ENCODE measurements at regions not wholly inside any gene's neighbourhood (a gene's known extent, or its start where the extent isn't known, plus 50 kb on each side); places are given as distances from the start of the nearest gene placed in this dataset.

- no peak for DNase-seq (ENCODE audit: low spot score)
Observed at GRCh38 chr2:156695595-156695994, 259.4 kb downstream of the GPD2 start.

- DNase-seq (ENCODE audit: low spot score) = no peak
Observed at GRCh38 chr2:156697906-156698305, 261.7 kb downstream of the GPD2 start.

GRCh38 chr2:156700681-156701080, 264.5 kb downstream of the GPD2 start:
- no peak for DNase-seq (ENCODE audit: low spot score)

GRCh38 chr2:156702541-156702940, 266.4 kb downstream of the GPD2 start:
- DNase-seq (ENCODE audit: low spot score) = no peak

GRCh38 chr2:156703642-156704041, 267.5 kb downstream of the GPD2 start:
- no peak for DNase-seq (ENCODE audit: low spot score)

DNA sequence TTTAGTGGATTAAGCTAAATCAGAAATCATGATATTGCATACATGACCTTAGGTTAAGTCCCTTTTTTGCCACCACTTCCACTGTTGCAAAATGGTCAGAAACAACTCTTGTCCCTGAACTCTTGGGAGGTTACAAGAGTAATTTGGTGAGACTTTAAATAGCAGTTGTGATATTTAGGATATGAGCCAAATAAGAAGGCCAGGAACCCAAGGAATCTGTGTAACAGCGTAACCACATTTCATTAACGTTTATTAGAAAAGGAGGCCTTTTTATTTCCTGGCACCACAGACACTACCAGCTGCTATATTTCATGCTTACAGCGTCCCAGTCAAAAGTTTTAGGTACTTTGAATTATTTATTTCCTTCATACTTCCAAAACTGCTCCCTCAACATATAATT, 268.0 kb downstream of the GPD2 start:
- no peak for DNase-seq (ENCODE audit: low spot score)

GRCh38 chr2:156704617-156705016, 268.4 kb downstream of the GPD2 start:
- DNase-seq (ENCODE audit: low spot score) = no peak

DNA sequence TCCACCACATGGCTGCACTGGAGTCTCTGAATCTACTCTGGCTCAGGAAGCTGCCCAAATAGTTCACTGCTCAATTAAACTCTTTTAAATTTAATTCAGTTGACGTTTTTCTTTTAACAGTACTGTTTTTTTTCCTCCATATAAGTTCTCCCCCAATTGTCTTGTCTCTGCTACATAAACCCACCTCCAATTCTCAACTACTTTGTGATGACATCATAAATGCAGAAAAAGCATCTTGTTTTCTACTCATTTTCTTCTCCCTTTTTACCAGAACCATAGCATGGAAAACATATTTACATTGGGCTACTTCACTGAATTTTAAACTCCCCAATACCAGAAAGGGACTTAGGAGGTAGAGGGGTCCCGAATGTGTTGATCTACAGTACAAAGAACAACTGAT, 270.4 kb downstream of the GPD2 start:
- DNase-seq (ENCODE audit: low spot score) = no peak

DNA sequence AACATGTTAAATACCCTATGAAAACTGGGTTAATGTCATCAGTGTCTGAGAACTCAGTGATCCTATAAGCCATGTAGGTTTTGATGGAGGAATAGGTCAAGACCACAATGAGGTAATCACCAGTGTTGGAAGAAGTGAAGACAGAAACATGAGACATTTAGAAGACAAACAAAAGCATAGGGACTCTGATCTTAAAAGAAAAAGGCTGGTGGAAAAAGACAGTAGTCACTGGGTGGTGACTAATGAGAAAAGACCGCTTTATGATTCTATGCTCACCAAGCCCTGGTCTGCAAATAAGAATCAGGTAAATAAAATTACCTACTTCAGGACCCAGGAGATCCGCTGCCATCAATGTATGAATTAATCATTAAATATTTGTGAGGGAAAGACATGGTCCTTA, 271.9 kb downstream of the GPD2 start:
- DNase-seq (ENCODE audit: low spot score) = no peak

DNA sequence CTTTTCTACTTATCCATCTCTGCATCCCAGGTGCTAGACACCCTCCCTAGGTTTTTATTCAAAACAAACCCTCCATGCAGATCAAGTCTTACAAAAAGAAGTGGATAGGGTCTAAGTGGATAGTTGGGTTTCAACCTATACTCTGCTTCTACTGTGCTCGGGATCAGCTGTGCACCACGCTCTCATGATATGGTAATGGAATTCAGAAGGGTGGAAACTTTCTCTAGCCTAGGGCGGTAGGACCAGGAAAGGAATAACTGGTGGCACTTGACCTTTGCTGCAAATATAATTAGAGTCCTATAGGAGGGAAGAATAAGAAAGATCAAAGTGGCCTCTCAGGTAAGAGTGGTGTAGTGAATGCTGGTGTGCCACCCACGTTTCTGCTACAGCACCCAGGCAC, 272.9 kb downstream of the GPD2 start:
- DNase-seq (ENCODE audit: low spot score) = no peak

DNA sequence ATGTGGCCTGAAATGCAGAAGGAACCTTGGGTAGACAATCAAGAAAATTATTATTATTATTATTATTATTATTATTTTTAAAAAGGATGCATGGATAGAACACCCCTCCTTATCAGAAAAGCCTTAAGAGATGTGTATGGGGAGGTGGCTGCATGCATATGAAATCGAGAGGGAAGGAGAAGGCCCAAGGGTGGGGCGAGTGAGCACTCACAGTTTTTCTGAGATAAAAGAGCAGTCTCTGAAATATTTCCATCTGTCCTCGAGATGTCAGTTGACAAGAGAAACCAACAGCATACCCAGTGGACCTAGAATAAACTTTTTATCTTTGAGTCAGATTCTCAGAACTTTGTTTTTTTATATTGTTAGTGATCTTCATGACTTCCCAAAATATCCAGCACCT, 282.9 kb downstream of the GPD2 start:
- DNase-seq (ENCODE audit: low spot score) = no peak

- no peak for DNase-seq (ENCODE audit: low spot score)
Observed at GRCh38 chr2:156727867-156728266, 291.7 kb downstream of the GPD2 start.

GRCh38 chr2:156728328-156728727, 292.1 kb downstream of the GPD2 start:
- no peak for DNase-seq (ENCODE audit: low spot score)

DNA sequence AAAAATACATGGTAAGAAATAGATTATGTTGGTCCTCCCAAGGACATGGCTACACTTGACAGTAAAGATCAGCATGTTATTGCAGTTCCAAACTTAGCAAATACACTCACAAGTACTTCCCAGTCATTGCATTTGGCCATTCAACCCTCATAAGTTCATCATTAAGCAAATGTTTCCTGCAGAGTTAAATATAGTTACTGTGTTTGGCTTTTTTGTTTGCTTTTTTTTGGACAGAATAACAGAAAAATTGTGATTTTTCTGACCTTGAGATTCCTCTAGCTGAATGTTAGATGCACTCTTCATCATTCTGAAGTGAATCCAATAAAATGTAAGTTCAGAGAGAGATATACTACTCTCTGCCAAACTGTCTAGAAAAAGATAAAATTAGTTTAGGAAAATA, 295.3 kb downstream of the GPD2 start:
- no peak for DNase-seq (ENCODE audit: low spot score)

- no peak for DNase-seq (ENCODE audit: low spot score)
Observed at GRCh38 chr2:156736950-156737349, 300.8 kb downstream of the GPD2 start.

GRCh38 chr2:156739301-156739700, 303.1 kb downstream of the GPD2 start:
- DNase-seq (ENCODE audit: low spot score) = no peak

- DNase-seq (ENCODE audit: low spot score) = no peak
Observed at GRCh38 chr2:156745619-156746018, 309.4 kb downstream of the GPD2 start.

GRCh38 chr2:156748221-156748620, 312.0 kb downstream of the GPD2 start:
- DNase-seq (ENCODE audit: low spot score) = no peak

DNA sequence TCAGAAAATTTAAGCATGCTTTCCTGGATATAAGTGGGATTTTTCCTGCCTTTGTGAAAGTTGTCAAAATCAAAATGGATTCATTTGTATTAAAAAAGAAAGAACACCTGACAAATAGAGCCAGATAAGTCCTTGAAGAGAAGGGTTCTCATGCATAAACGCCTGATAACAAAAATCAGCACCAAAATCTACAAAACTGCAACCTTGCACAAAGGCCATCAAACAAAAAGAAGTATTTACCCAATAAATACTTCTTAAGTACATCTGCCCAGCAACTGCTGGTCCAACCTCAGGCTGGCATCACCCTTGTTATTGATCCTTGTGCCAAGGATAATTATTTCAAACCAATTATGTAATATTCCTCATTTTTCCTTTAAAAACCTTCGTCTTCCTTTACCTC, 315.9 kb downstream of the GPD2 start:
- DNase-seq (ENCODE audit: low spot score) = no peak

- DNase-seq (ENCODE audit: low spot score) = no peak
Observed at GRCh38 chr2:156753766-156754165, 317.6 kb downstream of the GPD2 start.

GRCh38 chr2:156756516-156756915, 320.3 kb downstream of the GPD2 start:
- no peak for DNase-seq (ENCODE audit: low spot score)

GRCh38 chr2:156763174-156763573, 327.0 kb downstream of the GPD2 start:
- DNase-seq (ENCODE audit: low spot score) = no peak

GRCh38 chr2:156765043-156765442, 328.9 kb downstream of the GPD2 start:
- no peak for DNase-seq (ENCODE audit: low spot score)

GRCh38 chr2:156765450-156765849, 329.3 kb downstream of the GPD2 start:
- DNase-seq (ENCODE audit: low spot score) = no peak

GRCh38 chr2:156769802-156770201, 333.6 kb downstream of the GPD2 start:
- DNase-seq (ENCODE audit: low spot score) = no peak

Measured in mucosa of gallbladder (tissue), 1 donor.